Activated naive CD4-positive, alpha-beta T cell treated with anti-CD3 and anti-CD28 coated beads, Interleukin-2, amount 50 U/mL, for 24 hours (primary cell): ENCODE measurements at regions not wholly inside any gene's neighbourhood (a gene's known extent, or its start where the extent isn't known, plus 50 kb on each side); places are given as distances from the start of the nearest gene placed in this dataset.
A peak's percentile ranks its signal among the peaks of the same experiment; 100 is the strongest.
"Not testable (repeated sequence)": the region's sequence is repeated elsewhere in the genome, so short reads cannot be mapped to it uniquely, and the experiment has no call there.

Experiments used
- H3K27ac Mint-ChIP-seq: one replicate; pipeline ENCODE4 v1.8.0; 2021; ENCODE audit warnings: mild to moderate bottlenecking, mixed read lengths
- H3K27me3 Mint-ChIP-seq: one replicate; pipeline ENCODE4 v1.8.0; 2021; ENCODE audit warnings: mixed read lengths
- H3K36me3 Mint-ChIP-seq: one replicate; pipeline ENCODE4 v1.8.0; 2021; ENCODE audit warnings: mixed read lengths
- H3K4me1 Mint-ChIP-seq: one replicate; pipeline ENCODE4 v1.8.0; 2021; ENCODE audit warnings: mixed read lengths
- H3K4me3 Mint-ChIP-seq: one replicate; pipeline ENCODE4 v1.8.0; 2021; ENCODE audit warnings: mild to moderate bottlenecking, mixed read lengths
- H3K9me3 Mint-ChIP-seq: one replicate; pipeline ENCODE4 v1.8.0; 2021; ENCODE audit warnings: mixed read lengths

- Mint-ChIP-seq H3K9me3 (no peaks in the 10 kb centered on the region), H3K4me1 (no peaks in the 10 kb centered on the region)
Observed at GRCh38 chr2:182542501-182543258, 115.8 kb upstream of the PDE1A start.

GRCh38 chr2:182543741-182544525 is 117.1 kb upstream of the PDE1A start:
- Mint-ChIP-seq H3K36me3 (no peaks in the 10 kb centered on the region), H3K27me3 (no peaks in the 10 kb centered on the region), H3K27ac (no peak overlapping the region), H3K4me3 (no peak overlapping the region), H3K4me1 (no peaks in the 10 kb centered on the region), H3K9me3 (no peaks in the 10 kb centered on the region)

More at GRCh38 chr2:182542501-182543258, 115.8 kb upstream of the PDE1A start:
- H3K27me3 Mint-ChIP-seq = no peaks in the 10 kb centered on the region
- H3K36me3 Mint-ChIP-seq = no peaks in the 10 kb centered on the region
- no peak overlapping the region for H3K4me3 Mint-ChIP-seq
- no peak overlapping the region for H3K27ac Mint-ChIP-seq

- Mint-ChIP-seq H3K9me3 (no peaks in the 10 kb centered on the region), H3K27ac (no peak overlapping the region), H3K4me1 (no peaks in the 10 kb centered on the region), H3K36me3 (no peaks in the 10 kb centered on the region), H3K27me3 (no peaks in the 10 kb centered on the region), H3K4me3 (no peak overlapping the region)
Observed at GRCh38 chr2:182545420-182546167, 118.8 kb upstream of the PDE1A start.

GRCh38 chr2:182548031-182548950 is 121.5 kb upstream of the PDE1A start:
- H3K4me3 Mint-ChIP-seq = no peak overlapping the region
- H3K27ac Mint-ChIP-seq = no peak overlapping the region
- H3K27me3 Mint-ChIP-seq = peaks cover 1% of the 10 kb centered on the region
- H3K9me3 Mint-ChIP-seq = no peaks in the 10 kb centered on the region
- no peaks in the 10 kb centered on the region for H3K4me1 Mint-ChIP-seq
- no peaks in the 10 kb centered on the region for H3K36me3 Mint-ChIP-seq

GRCh38 chr2:182550234-182550633 is 123.4 kb upstream of the PDE1A start:
- Mint-ChIP-seq H3K4me3 (no peak overlapping the region), H3K4me1 (no peaks in the 10 kb centered on the region)

GRCh38 chr2:182552232-182552631 is 125.4 kb upstream of the PDE1A start:
- H3K9me3 Mint-ChIP-seq, H3K27me3 Mint-ChIP-seq, H3K4me1 Mint-ChIP-seq, H3K36me3 Mint-ChIP-seq, H3K27ac Mint-ChIP-seq, H3K4me3 Mint-ChIP-seq: not testable (repeated sequence)

More at GRCh38 chr2:182550234-182550633, 123.4 kb upstream of the PDE1A start:
- no peaks in the 10 kb centered on the region for H3K9me3 Mint-ChIP-seq
- H3K27ac Mint-ChIP-seq = no peak overlapping the region
- H3K27me3 Mint-ChIP-seq = peaks cover 1% of the 10 kb centered on the region
- H3K36me3 Mint-ChIP-seq = no peaks in the 10 kb centered on the region

- not testable (repeated sequence) for H3K36me3 Mint-ChIP-seq, H3K9me3 Mint-ChIP-seq, H3K4me3 Mint-ChIP-seq, H3K27ac Mint-ChIP-seq, H3K27me3 Mint-ChIP-seq, H3K4me1 Mint-ChIP-seq
Observed at GRCh38 chr2:182552785-182553184, 125.9 kb upstream of the PDE1A start.

- H3K27me3 Mint-ChIP-seq = peaks cover 1% of the 10 kb centered on the region
- no peak overlapping the region for H3K27ac Mint-ChIP-seq
- no peak overlapping the region for H3K4me3 Mint-ChIP-seq
- no peaks in the 10 kb centered on the region for H3K4me1 Mint-ChIP-seq
- H3K36me3 Mint-ChIP-seq = no peaks in the 10 kb centered on the region
- no peaks in the 10 kb centered on the region for H3K9me3 Mint-ChIP-seq
Observed at GRCh38 chr2:182553483-182553882, 126.6 kb upstream of the PDE1A start.

- H3K9me3 Mint-ChIP-seq = peaks cover 4% of the 10 kb centered on the region
- H3K27ac Mint-ChIP-seq = no peak overlapping the region
- peaks cover 1% of the 10 kb centered on the region for H3K27me3 Mint-ChIP-seq
- H3K4me3 Mint-ChIP-seq = no peak overlapping the region
- H3K4me1 Mint-ChIP-seq = no peaks in the 10 kb centered on the region
- H3K36me3 Mint-ChIP-seq = no peaks in the 10 kb centered on the region
Observed at GRCh38 chr2:182554950-182555349, 128.1 kb upstream of the PDE1A start.

GRCh38 chr2:182558564-182558963 is 131.7 kb upstream of the PDE1A start:
- no peak overlapping the region for H3K4me3 Mint-ChIP-seq
- no peaks in the 10 kb centered on the region for H3K4me1 Mint-ChIP-seq
- no peaks in the 10 kb centered on the region for H3K27me3 Mint-ChIP-seq
- H3K36me3 Mint-ChIP-seq = no peaks in the 10 kb centered on the region
- peaks cover 11% of the 10 kb centered on the region for H3K9me3 Mint-ChIP-seq
- no peak overlapping the region for H3K27ac Mint-ChIP-seq

GRCh38 chr2:182559623-182560022 is 132.8 kb upstream of the PDE1A start:
- Mint-ChIP-seq H3K27ac (peak overlapping the region; percentile 24), H3K27me3 (no peaks in the 10 kb centered on the region), H3K9me3 (peaks cover 11% of the 10 kb centered on the region), H3K4me3 (no peak overlapping the region), H3K36me3 (no peaks in the 10 kb centered on the region), H3K4me1 (no peaks in the 10 kb centered on the region)

- Mint-ChIP-seq H3K4me3 (no peak overlapping the region), H3K27me3 (no peaks in the 10 kb centered on the region), H3K4me1 (no peaks in the 10 kb centered on the region), H3K9me3 (peaks cover 7% of the 10 kb centered on the region), H3K36me3 (no peaks in the 10 kb centered on the region), H3K27ac (no peak overlapping the region)
Observed at GRCh38 chr2:182565911-182566567, 139.2 kb upstream of the PDE1A start.

- Mint-ChIP-seq H3K9me3 (no peaks in the 10 kb centered on the region), H3K27me3 (no peaks in the 10 kb centered on the region), H3K36me3 (no peaks in the 10 kb centered on the region), H3K27ac (no peak overlapping the region), H3K4me1 (no peaks in the 10 kb centered on the region), H3K4me3 (no peak overlapping the region)
Observed at GRCh38 chr2:182573553-182573952, 142.5 kb upstream of the DNAJC10 start.

- Mint-ChIP-seq H3K4me3 (no peak overlapping the region), H3K27ac (no peak overlapping the region), H3K4me1 (no peaks in the 10 kb centered on the region), H3K36me3 (no peaks in the 10 kb centered on the region), H3K27me3 (no peaks in the 10 kb centered on the region), H3K9me3 (no peaks in the 10 kb centered on the region)
Observed at GRCh38 chr2:182577816-182578215, 138.2 kb upstream of the DNAJC10 start.
